CD4-positive, alpha-beta T cell treated with Interleukin-17A for 4 hours (primary cell): ENCODE measurements at regions not wholly inside any gene's neighbourhood (a gene's known extent, or its start where the extent isn't known, plus 50 kb on each side); places are given as distances from the start of the nearest gene placed in this dataset.
"Not testable (repeated sequence)": the region's sequence is repeated elsewhere in the genome, so short reads cannot be mapped to it uniquely, and the experiment has no call there.

Experiments used
- DNase-seq: peaks from one replicate; pipeline ENCODE4 v3.0.0-alpha.2; 2020; ENCODE audit warnings: mixed read lengths

GRCh38 chr4:84218031-84218430 lies 281.1 kb downstream of the NKX6-1 start:
- DNase-seq, result no peak

DNA sequence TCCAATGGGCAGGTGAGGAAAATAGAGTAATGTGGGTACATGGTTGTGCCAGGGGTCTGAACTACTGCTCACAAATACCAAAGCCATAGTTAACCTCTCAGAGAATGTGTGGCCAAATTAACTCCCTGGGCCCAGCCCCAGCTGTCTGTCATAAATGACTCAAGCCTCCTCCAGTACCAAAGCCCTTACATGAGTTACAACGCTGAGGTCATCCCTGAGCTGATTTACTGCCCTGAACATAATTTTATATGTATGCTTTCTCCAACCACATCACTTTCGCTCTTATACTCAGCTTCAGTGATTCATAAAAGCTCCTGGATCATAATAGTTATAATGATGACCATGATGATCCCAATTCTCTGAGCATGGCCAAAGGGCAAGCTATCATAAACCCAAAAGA lies 283.9 kb downstream of the NKX6-1 start:
- DNase-seq, result no peak

- not testable (repeated sequence) for DNase-seq
These were observed 292.9 kb downstream of the NKX6-1 start for GRCh38 chr4:84206226-84206625.

DNA sequence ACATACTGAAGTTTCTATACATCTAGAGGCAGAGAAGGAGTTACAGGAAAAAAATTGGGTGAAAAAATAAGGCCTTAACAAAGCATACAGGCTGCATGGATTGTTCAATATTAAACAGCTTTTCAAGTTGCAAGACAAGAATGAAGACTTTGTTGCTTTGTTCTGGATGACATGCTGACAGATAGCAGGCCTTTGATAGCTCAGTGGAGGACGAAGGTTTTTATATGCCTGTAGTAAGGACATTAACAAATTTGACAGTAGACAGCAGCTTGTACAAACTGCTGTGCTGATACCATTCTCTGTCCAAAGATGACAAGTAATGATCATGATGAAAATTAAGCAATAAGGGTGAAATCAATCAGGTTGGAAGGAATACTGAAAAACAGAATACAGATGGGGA lies 309.9 kb downstream of the NKX6-1 start:
- no peak for DNase-seq

DNA sequence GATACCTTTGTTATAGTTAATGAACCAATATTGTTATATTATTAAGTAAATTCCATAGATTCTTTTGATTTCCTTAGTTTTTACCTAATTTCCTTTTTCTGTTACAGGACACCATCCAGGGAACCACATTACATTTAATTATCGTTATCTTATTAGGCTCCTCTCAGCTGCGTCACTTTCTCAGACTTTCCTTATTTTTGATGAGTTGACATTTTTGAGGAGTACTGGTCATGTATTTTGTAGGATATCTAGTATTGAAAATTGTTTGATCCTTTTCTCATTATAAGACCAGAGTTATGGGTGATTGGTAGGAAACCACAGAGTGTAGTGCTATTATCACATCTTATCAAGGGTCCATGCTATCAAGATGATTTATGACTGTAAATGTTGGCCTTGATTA lies 319.7 kb downstream of the NKX6-1 start:
- DNase-seq, result no peak

DNA sequence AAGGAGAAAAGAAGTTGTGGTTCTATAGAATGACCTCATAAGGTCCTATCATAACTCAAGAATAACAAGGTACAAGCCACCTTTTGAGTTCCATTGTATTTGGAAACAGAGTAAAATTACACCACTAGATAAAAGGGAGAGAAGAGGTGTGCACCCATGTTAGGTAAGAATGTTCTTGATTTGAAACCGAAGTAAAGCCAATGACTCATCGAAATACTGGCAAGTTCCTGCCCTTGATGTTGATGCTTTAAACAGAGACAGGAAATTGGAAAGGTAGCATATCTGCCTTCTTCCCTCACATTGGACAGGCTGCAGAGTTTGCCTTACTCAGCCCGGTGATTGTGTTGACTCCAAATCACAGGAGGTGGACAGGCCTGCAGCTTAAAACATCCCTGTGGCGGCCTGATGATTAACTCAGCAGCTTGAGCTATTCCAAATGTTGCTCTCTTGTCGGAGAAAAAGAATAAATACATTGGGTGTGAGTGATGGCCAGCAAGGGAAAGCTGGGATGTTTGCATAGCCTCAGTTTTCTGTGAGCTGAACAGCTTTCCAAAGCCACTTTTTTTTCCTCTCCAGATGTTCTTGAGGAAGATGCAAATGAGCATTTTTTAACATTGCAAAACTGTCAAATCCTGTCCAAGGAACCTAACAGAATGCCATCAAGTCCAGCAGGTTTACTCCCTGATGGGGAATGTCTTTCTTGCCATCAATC lies 321.1 kb downstream of the NKX6-1 start:
- no peak for DNase-seq

- DNase-seq, result no peak
These were observed 323.1 kb downstream of the NKX6-1 start for GRCh38 chr4:84176016-84176415.

- DNase-seq, result no peak
These were observed 327.2 kb downstream of the NKX6-1 start for GRCh38 chr4:84171871-84172270.

GRCh38 chr4:84167564-84167963 lies 331.5 kb downstream of the NKX6-1 start:
- no peak for DNase-seq

GRCh38 chr4:84167093-84167492 lies 332.0 kb downstream of the NKX6-1 start:
- no peak for DNase-seq

GRCh38 chr4:84166486-84166885 lies 332.6 kb downstream of the NKX6-1 start:
- DNase-seq, result no peak

DNA sequence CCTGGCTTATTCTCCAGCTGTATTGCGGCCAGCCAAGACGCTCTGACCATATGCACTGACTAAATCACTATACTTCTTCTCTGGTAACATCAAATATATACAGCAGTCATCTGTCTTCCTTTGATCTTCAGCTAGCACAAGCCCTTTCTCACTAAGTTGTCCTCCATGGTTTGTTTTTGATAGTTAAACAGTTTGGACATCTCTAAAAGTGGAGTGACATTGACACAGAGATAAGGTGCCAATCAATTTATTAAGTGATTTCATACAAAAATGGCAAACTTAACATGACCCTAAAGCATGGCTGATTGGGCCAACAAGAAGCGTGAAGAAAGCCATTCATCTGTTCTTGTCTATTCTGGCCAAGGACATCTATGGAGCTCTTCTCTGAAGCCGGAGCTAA lies 334.9 kb downstream of the NKX6-1 start:
- no peak for DNase-seq

- no peak for DNase-seq
These were observed 339.3 kb downstream of the NKX6-1 start for GRCh38 chr4:84159762-84160161.

DNA sequence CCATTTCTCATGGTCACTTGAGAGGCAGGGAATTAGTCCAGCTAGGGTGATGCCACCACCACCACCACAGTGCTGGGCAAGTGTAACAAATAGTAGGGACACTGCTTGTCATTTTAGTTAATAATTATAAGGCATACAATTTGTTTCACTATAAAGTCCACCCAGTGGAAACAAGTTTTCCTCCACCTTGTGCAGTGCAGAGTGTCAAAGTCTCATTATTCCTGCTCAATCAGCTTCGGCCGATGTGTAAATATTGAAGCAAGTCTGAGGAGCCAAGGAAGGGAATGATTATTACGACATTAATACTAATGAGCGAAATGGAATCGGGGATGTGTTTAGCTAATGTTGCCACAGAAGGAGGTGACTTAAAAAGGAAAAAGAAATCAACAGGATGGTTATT lies 340.4 kb downstream of the NKX6-1 start:
- no peak for DNase-seq

- DNase-seq, result no peak
These were observed 347.5 kb downstream of the NKX6-1 start for GRCh38 chr4:84151574-84151973.

DNA sequence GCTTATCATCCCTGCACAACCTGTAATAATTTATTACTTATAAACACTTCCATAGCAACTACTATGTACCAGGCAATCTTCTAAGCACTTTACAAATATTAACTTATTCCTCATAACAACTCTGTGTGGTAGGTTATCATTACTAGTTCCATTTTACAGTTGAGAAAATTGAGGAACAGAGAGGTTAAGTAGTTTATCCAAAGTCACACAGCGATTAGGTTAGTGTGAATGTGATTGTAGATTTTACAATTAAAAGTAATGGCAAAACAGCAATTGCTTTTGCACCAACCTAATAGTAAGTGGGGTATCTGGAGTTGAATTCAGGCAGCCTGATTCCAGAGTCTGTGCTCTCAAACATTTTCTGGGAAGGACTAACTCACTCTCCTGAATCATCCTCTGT lies 348.9 kb downstream of the NKX6-1 start:
- no peak for DNase-seq

- no peak for DNase-seq
These were observed 351.3 kb downstream of the NKX6-1 start for GRCh38 chr4:84147831-84148230.

DNA sequence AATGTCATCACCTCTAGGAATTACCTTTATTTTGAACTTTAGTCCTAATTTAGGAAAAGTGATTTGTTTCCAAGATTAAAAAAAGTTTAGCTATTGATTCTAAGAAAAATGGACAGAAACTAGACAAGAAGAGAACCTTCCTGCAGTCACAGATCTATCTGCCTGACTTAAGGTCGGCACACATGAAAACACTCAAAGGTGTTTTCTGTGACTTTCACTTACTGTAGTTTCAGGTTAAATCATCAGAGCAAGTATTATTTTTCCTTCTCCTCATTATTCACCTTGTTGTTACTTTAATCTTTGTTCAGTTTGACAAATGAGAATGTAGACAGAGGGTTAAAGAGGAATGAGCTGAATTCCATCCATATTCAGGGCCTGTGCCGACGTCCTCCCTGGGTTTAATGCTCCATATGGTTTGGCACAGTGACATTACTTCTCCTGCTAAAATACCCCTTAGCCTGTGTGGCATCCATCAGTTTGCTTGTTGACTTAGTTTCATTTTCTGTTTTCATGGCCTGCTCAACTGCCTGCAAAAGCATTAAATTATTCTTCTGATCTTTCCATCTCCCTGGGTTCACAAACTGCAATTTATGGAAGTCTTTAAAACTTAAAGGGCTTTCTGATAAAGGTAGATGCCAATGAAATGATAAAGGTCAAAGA lies 352.7 kb downstream of the NKX6-1 start:
- DNase-seq, result no peak

GRCh38 chr4:84145176-84145575 lies 353.9 kb downstream of the NKX6-1 start:
- no peak for DNase-seq

GRCh38 chr4:84126911-84127310 lies 372.2 kb downstream of the NKX6-1 start:
- not testable (repeated sequence) for DNase-seq

DNA sequence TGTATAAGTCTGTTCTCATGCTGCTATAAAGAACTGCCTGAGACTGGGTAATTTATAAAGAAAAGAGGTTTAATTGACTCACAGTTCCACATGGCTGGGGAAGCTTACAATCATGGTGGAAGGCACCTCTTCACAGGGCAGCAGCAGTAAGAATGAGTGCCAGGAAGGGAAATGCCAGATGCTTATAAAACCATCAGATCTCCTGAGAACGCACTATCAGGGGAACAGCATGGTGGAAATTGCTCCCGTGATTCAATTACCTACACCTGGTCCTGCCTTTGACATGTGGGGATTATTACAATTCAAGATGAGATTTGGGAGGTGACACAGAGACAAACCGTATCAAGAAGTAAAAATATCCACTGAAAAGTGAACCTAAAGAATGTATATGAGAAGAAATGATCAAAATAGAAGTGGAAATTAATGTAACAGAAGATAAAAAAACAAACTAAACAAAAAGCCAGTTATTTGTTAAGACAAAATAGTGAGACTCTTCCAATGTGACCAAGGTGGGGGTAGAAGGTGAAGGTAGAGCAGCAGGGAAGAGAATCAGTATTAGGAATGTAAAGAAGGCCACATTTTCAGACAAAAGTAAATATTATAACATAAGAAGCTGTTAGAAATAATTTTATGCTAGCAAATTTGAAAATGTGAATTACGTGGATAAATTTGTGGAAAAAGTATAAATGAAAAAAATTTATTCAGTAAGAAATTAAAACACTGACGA lies 372.9 kb downstream of the NKX6-1 start:
- DNase-seq, result no peak

GRCh38 chr4:84110040-84110439 lies 389.1 kb downstream of the NKX6-1 start:
- no peak for DNase-seq

DNA sequence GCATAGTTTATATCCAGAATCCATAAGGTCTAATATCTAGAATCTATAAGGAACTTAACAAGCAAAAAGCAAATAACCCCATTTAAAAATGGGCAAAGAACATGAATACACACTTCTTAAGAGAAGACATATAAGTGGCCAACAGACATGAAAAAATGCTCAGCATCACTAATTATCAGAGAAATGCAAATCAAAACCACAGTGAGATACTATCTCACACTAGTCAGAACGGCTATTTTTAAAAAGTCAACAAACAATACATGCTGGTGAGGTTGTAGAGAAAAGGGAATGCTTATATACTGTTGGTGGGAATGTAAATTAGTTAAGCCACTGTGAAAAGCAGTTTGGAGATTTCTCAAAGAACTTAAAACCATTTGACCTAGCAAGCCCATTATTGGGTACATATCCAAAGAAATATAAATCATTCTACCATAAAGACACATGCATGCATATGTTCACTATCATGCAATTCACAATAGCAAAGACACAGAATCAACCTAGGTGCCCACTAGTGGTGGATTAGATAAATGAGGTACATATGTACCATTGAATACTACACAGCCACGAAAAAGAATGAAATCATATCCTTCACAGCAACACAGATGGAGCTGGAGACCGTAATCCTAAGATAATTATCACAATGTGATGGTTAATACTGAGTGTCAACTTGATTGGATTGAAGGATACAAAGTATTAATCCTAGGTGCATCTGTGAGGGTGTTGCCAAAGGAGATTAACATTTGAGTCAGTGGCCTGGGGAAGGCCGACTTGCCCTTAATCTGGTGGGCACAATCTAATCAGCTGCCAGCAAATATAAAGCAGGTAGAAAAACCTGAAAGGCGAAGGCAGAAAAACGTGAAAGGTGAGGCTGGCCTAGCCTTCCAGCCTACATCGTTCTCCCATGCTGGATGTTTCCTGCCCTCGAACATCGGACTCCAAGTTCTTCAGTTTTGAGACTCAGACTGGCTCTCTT lies 397.2 kb downstream of the NKX6-1 start:
- DNase-seq, result not testable (repeated sequence)
